Activated gamma-delta T cell treated with Interleukin-2 at 50 U/mL for 16 hours (primary cell): ENCODE measurements at regions not wholly inside any gene's neighbourhood (a gene's known extent, or its start where the extent isn't known, plus 50 kb on each side); places are given as distances from the start of the nearest gene placed in this dataset.
"Not testable (repeated sequence)": the region's sequence is repeated elsewhere in the genome, so short reads cannot be mapped to it uniquely, and the experiment has no call there.

Experiments
- DNase-seq: peaks from one replicate; pipeline ENCODE4 v3.0.0-alpha.2; 2020

- no peak for DNase-seq
Measured at GRCh38 chr9:110068212-110068611, 139.7 kb downstream of the C9orf152 start.

- no peak for DNase-seq
Measured at GRCh38 chr9:110069326-110070248, 138.4 kb downstream of the C9orf152 start.

GRCh38 chr9:110072597-110073355 is 135.2 kb downstream of the C9orf152 start:
- DNase-seq = no peak

- DNase-seq = no peak
Measured at GRCh38 chr9:110073356-110073905, 134.5 kb downstream of the C9orf152 start.

GRCh38 chr9:110076894-110077725 is 130.8 kb downstream of the C9orf152 start:
- DNase-seq = no peak

GRCh38 chr9:110077925-110078324 is 130.0 kb downstream of the C9orf152 start:
- DNase-seq = no peak

GRCh38 chr9:110078604-110079003 is 129.4 kb downstream of the C9orf152 start:
- DNase-seq = no peak

GRCh38 chr9:110081395-110081794 is 126.6 kb downstream of the C9orf152 start:
- DNase-seq = no peak

- no peak for DNase-seq
Measured at GRCh38 chr9:110083866-110084265, 124.1 kb downstream of the C9orf152 start.

- no peak for DNase-seq
Measured at GRCh38 chr9:110086537-110086936, 121.4 kb downstream of the C9orf152 start.

- no peak for DNase-seq
Measured at GRCh38 chr9:110087605-110088004, 120.4 kb downstream of the C9orf152 start.

- no peak for DNase-seq
Measured at GRCh38 chr9:110088099-110088498, 119.9 kb downstream of the C9orf152 start.

- no peak for DNase-seq
Measured at GRCh38 chr9:110089681-110090370, 118.1 kb downstream of the C9orf152 start.

- DNase-seq = no peak
Measured at GRCh38 chr9:110092792-110093191, 115.2 kb downstream of the C9orf152 start.

- no peak for DNase-seq
Measured at GRCh38 chr9:110093417-110093816, 114.5 kb downstream of the C9orf152 start.

GRCh38 chr9:110093871-110094270 is 114.1 kb downstream of the C9orf152 start:
- DNase-seq = no peak

GRCh38 chr9:110095161-110095595 is 112.8 kb downstream of the C9orf152 start:
- DNase-seq = no peak

- no peak for DNase-seq
Measured at GRCh38 chr9:110095776-110096175, 112.2 kb downstream of the C9orf152 start.

GRCh38 chr9:110096674-110097073 is 111.3 kb downstream of the C9orf152 start:
- not testable (repeated sequence) for DNase-seq

GRCh38 chr9:110099236-110100095 is 108.5 kb downstream of the C9orf152 start:
- no peak for DNase-seq
